ENCODE measurements at regions not wholly inside any gene's neighbourhood (a gene's known extent, or its start where the extent isn't known, plus 50 kb on each side); places are given as distances from the start of the nearest gene placed in this dataset.

GRCh38 chr5:29113516-29113915, 2075.1 kb upstream of the CDH9 start:
- BruUV-seq (replicated peaks) = no TSS peak
- DNase-seq (ENCODE audit: low spot score) = no peak
- H3K27ac ChIP-seq (ENCODE audit: low read depth, low read length, poor library complexity, severe bottlenecking) = no peak overlapping the region
- intact Hi-C loops (cut with micrococcal nuclease; ENCODE audit: unreplicated experiment) = no loop called here
- CTCF ChIA-PET (ENCODE audit: unreplicated experiment) = no interaction called here
- TF ChIP-seq CTCF (conservative IDR thresholded peaks at IDR 0.05; ENCODE audit: low read length) = no peak
- no peak for TF ChIP-seq EZH2phosphoT487 (IDR thresholded peaks at IDR 0.05; ENCODE audit: borderline replicate concordance, low read depth, low read length)
- no peaks in the 10 kb centered on the region for H3K36me3 ChIP-seq (ENCODE audit: insufficient read depth, low read length)
- H3K4me2 ChIP-seq (ENCODE audit: low read length) = no peak overlapping the region
- H3K9me2 ChIP-seq (ENCODE audit: insufficient read depth, low read length) = no peaks in the 10 kb centered on the region
- no peaks in the 10 kb centered on the region for H3K4me1 ChIP-seq (ENCODE audit: insufficient read depth, low read length, poor library complexity, severe bottlenecking)
- no peak overlapping the region for H3K4me3 ChIP-seq (ENCODE audit: low read depth, low read length, poor library complexity, severe bottlenecking)
- H2AFZ ChIP-seq (ENCODE audit: low read length) = no peak overlapping the region
- H4K20me1 ChIP-seq (ENCODE audit: insufficient read depth, low read length) = no peaks in the 10 kb centered on the region
- POLR2A ChIA-PET = no interaction called here
- H3K9me3 ChIP-seq (ENCODE audit: low read length) = no peaks in the 10 kb centered on the region
- H3K79me2 ChIP-seq (ENCODE audit: insufficient read depth, low read depth, low read length) = no peaks in the 10 kb centered on the region

GRCh38 chr5:29099585-29099984, 2061.2 kb upstream of the CDH9 start:
- no TSS peak for BruUV-seq (replicated peaks)

More at GRCh38 chr5:29099585-29099984, 2061.2 kb upstream of the CDH9 start:
- Histone ChIP-seq H3K4me3 (ENCODE audit: low read depth, low read length, poor library complexity, severe bottlenecking) (no peak overlapping the region), H4K20me1 (ENCODE audit: insufficient read depth, low read length) (no peaks in the 10 kb centered on the region), H3K36me3 (ENCODE audit: insufficient read depth, low read length) (no peaks in the 10 kb centered on the region), H3K4me2 (ENCODE audit: low read length) (no peak overlapping the region), H3K9me2 (ENCODE audit: insufficient read depth, low read length) (no peaks in the 10 kb centered on the region), H3K27ac (ENCODE audit: low read depth, low read length, poor library complexity, severe bottlenecking) (no peak overlapping the region), H3K79me2 (ENCODE audit: insufficient read depth, low read depth, low read length) (no peaks in the 10 kb centered on the region), H3K9me3 (ENCODE audit: low read length) (no peaks in the 10 kb centered on the region), H3K4me1 (ENCODE audit: insufficient read depth, low read length, poor library complexity, severe bottlenecking) (no peaks in the 10 kb centered on the region), H2AFZ (ENCODE audit: low read length) (no peak overlapping the region)
- ChIA-PET POLR2A (no interaction called here), CTCF (ENCODE audit: unreplicated experiment) (no interaction called here)
- intact Hi-C loops (cut with micrococcal nuclease; ENCODE audit: unreplicated experiment) = no loop called here
- TF ChIP-seq EZH2phosphoT487 (IDR thresholded peaks at IDR 0.05; ENCODE audit: borderline replicate concordance, low read depth, low read length) (no peak), CTCF (conservative IDR thresholded peaks at IDR 0.05; ENCODE audit: low read length) (no peak)
- DNase-seq (ENCODE audit: low spot score) = no peak

All from OCI-LY7 (cell line).